ENCODE measurements at regions not wholly inside any gene's neighbourhood (a gene's known extent, or its start where the extent isn't known, plus 50 kb on each side); places are given as distances from the start of the nearest gene placed in this dataset.

DNA sequence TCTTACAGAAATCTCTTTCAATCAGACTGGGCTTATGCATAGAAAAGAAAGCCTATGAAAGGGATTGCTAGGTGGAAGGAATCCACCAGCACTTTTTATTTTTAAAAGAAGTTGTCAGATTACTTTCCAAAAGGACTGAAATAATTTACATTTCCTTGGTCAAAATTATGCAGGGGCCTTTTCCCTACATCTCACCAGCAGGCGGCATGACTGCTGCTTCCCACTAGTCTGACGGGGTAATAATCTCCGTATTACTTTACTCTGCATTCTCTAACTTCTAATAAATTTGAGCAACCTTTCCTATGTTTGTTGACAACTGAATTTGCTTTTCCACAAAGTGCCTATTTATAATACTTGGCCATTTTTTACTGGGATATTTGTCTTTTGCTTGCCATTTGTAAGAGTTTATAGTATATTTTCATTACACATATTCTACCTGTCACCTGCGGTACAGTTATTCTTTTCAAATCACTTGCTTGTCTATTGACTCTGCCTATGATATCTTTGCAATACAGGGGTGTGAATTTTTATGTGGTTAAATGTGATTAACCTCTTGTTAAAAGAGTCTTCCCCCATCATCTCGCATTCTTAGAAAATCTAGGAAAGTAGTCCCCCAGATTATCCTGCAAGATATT is 51.9 kb upstream of the USP47 start:
- DNase-seq, result no peak

DNA sequence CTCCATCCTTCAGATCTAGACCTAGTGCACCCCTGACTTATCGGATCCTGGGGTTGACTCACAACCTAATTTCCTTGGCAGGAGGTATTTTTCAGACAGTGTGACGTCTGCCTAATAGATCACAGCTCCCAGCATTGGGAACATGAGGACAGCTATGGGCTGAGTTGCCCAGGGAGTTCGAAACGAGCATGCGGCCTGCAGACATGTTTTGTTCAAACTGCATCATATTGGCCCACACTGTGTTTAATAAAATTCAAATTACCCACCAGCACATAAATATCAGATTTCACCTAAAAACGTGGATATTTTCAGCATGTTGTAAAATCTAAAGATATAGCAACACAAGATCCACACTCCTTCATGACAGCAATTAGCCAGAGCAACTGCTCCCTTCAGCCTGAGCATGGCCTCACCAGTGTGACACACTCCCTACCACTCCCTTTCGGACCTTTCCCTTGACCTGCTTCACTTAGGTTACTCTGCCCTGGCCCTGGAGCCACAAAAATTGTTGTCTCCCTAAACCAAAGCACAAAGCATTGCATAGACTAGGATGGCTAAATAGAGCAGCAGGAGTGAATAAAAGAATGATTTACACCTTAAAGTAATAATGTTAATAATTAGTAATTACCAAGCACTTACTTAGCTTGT is 53.6 kb upstream of the USP47 start:
- no peak for DNase-seq

DNA sequence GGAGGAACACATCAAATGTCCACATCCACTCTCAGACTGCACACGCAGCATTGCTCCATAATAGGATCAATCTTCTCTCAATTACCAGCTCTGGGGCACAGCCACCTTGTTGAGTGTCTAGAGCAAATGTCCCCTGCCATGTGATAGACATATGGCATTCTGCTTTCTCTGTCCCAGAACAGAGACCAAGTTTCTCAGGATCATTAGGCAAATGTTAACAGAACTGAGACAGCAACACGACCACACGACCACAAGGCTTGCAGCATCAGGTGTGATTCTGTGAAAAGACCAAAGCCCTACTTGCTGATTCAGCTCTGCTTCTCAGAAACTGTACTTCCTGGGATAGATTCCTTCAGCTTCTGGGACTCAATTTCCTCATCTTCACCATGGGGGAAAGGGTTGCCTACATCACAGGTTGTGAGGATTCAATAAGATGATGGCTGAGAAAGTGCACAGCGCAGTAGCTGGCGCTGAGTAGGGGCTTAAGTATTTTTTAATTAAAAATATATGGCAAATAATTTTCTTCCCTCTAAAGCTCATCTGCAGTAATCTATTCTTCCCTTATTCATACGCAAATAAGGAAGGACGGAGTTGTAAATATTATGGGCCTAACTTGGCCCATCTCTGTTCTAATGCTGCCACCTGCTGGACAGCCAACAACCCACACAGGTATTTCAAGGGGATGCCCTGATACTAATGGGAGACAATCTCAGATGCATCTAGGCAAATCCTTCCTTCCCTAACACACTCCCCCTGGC is 54.3 kb upstream of the USP47 start:
- DNase-seq, result peak; percentile 51

DNA sequence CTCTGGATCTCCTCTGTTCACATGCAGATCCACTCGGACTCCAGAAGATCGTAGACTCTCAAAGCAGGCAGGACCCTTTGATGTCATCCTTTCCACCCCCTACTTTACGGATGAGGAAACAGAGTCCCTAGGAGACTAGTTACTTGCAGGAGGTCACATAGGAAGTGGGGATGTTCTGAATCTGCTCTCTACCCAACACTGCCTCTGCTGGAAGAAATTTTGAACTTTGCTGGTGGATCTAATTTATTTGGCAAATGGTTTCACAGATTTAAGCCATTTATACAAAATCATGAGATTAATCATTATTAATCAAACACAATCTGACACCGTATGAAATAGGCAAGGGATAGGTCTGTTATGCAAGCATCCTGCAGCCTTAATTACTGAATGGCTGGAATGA is 55.0 kb upstream of the USP47 start:
- DNase-seq, result no peak

DNA sequence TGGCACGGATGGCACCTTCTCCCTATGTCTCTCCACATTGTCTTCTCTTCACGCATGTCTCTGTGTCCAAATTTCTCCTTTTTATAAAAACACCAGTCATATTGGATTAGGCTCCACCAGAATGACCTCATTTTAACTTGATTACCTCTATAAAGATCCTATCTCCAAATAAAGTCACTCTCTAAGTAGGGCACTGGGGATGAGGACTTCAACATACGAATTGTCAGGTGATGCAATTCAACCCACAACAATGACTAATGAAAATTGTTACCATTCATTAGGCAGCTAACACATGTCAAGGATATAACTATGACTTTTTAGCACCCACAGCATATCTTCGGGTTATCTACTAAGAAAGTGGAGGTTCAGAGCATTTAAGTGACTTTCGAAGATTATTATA is 55.5 kb upstream of the USP47 start:
- no peak for DNase-seq

DNA sequence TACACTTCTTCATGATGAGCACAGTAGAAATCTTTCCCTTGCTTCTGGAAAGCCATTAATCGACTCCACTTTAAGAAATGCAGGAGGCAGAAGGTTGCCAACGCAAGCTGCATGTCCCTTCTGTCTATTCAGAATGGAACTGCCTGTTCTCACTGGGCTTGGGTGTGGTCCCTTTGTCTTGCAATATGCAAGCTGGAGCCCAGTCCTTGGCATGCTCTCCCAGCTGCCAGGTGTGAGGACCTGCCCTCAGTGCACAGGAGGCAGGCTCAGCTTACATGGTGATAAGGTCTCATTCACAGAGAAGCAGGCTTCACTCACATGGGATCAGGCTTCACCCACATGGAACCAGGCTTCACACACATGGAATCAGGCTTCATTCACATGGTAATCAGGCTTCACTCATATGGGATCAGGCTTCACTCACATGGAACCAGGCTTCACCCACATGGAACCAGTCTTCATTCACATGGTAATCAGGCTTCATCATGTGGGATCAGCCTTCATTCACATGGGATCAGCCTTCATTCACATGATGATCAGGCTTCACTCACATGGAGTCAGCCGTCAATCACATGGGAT is 59.2 kb upstream of the USP47 start:
- peak; percentile 52 for DNase-seq

DNA sequence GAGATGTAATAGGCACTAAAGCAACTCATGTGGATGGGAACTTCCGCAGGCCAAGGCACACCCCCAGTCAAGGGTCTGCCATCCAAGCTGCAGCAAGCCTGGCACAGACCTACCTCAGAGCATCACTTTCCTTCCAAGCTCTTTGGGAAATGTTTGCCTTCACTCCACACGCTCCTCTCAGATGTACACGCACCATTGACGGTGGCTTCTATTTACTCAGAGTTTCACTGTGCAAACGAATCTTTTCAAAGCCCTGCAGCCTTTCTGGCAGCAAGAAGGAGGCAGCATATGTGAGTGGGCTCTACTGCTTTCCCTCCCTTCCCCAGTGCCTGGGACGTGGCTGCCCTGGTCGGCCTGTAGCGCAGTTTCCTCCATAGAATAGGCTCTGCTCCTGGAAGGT is 60.9 kb upstream of the USP47 start:
- peak; percentile 70 for DNase-seq

DNA sequence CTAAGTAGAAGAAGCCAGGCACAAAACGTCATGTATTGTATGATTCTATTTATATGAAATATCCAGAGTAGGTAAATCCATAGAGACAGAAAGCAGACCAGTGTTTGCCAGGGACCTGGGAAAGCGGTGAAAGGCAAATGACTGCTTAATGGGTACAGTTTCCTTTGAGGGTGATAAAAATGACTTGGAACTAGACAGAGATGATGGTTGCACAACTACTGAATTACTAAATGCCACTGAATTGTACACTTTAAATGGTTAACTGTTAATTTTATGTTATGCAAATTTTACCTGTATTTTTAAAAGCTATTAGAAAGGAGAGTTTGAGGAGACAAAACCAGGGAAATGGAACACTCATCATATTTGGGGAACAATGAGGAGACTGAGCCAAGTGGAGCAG is 61.8 kb upstream of the USP47 start:
- DNase-seq, result no peak

DNA sequence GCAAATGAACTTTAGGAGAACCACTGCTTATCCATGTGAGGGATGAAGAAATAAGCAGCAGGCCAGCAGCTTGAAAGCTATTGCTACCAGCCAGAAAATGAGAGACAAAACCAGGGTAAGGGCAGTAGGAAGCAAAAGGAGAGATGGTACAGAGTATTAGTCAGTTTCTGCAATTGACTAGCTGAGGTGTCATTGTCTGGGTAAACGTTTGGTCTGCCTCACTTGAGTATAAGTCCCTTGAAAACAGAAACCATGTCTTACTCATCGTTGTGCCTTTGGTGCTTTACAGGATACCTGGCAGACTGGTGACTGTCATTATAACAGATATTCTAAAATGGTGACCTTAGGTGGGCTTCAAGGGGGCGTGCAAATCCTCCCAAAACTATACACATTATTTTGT is 63.9 kb upstream of the USP47 start:
- DNase-seq, result no peak

DNA sequence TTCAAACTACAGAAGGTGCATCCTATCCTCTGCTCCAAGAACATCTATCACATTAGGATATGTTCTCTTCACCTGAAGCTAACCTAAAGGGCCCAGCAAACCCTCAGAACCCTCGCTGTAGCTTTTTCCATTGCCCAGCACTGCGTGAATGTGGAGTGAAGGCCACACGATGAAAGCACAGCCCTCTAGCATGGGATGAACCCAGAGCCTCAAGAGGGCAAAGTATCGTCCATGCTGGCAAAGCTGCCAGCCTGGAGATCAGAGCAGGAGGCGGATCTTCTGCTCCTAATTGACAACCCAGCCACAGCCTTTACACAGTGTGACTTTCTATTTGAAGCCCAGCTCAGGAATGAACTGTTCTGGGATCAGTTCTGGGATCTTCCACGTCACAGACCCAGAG is 65.1 kb upstream of the USP47 start:
- no peak for DNase-seq

DNA sequence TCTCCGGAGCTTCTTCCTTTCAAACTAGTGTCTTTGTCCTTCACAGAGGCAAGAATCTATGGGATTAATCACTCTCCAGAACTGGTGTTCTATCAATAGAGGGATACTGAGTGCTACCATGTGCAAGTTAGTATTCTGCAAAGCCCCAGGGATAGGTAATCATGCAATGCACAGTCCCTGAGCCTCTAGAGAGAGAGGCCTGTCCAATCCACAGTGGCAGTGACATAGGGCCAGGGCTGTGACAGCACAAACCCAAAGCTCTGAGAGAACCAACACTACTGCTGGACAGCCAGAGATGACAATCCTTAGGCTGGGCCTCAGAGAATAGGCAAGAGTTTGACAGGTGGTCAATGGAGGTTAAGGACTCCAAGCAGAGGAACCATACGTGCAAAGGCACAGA is 66.8 kb upstream of the USP47 start:
- DNase-seq, result no peak

DNA sequence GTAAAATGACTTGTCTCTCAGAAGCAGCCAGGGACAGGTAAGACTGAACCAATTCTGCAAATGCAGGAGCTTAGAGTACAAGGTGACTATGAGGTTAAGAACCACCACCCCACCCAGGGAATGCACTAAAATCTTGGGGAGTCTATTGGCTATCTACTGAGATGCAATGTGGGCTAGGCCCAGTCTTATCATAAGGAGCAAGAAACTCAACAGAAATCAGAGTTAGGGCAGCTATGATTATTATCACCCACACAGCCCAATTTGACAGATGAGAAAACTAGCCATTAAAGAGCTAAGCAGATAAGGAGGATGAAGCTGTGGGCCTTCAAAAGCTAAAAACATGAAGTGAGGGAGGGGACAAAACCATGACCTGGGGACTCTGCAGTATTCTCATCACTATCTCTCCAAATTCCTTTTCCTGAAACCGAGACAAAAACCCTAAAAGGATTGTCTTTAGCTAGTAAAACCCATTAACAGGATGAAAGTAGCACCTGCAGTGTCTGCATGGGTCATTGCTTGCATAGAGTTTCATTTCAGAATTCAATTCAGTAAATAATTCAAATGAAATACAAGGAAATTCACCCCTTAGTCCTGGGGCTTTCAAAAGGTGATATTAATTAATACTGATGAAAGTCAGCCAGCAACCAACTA is 68.8 kb upstream of the USP47 start:
- no peak for DNase-seq

DNA sequence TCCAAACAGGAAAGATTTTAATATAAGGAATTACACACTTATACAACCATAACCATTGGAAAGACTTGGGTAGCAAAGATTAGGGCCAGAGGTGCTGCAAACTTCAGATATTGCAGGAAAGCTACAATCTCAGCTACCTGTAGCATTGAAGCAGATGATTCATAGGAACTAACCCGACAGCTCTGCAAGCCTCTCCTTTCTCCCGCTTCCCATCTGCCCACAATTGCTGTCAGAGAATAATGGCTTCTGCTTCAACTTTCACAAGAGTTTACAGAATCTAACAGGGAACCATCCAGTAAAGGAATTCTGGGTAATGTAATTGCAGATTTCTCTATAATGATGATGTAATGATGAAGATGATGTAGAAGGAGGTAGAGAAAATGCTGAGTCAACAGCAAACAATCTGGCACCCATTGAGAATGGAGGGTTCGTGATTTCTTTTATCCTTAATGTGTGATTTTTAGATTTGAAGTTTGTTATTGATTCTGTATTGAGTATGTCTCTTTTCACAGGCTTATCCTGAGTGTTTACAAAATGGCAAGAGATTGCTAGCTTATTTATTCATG is 70.8 kb upstream of the USP47 start:
- DNase-seq, result no peak

DNA sequence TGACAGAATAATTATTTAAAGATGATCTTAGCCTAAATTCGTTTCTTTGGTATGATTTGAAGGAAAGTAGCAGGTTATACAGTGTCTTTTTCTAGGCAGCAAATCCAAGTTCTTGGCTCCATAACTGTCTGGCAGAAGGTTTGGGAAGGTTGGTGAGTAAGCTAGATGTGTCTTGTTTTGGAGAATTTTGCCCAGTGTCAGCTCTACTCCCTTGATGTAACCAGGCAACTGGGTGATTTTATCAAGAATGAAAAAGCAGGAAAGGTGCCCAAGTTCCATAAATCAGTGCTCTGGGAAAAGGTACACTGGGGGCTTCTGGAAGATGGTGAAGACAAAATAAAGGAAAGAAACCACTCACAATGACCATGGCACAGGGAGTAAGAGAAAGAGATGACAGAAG is 71.5 kb upstream of the USP47 start:
- DNase-seq, result no peak

DNA sequence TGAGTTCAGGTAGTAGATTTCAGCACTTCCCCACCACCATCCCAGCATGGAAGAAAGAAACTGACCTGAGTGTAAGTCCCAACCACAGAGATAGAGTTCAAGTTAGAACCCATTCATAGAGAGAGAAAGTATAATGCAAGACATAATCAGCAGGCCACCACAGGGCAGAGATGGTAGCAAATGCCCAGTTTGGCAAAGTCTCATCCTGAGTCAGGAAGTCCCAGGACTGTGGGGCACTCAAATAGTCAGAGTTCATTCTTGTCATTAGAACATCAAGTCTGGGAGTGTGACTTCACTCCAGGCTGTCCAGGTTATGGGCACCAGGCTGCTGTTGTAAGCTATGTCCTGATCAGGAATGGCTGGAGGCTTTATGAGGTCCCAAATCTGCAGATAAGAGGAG is 72.0 kb upstream of the USP47 start:
- no peak for DNase-seq

DNA sequence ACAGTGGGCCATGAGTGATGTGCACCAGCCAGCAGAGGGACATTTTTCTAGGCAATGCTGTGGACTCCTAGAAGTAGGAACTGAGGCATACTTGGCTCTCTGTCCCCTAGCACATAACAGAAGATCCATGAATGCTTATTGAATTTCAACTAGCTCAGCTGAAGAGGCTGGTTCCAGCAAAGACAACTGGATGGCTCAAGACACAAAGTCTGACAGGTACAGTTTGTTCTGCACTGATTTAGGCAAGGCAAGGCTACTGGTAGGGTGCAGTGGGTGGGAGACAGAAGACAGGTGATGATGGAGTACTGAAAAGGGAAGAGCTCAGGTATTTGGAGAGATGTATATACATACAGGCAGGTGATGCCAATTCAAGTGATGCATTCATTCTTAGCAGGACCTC is 72.4 kb upstream of the USP47 start:
- no peak for DNase-seq

DNA sequence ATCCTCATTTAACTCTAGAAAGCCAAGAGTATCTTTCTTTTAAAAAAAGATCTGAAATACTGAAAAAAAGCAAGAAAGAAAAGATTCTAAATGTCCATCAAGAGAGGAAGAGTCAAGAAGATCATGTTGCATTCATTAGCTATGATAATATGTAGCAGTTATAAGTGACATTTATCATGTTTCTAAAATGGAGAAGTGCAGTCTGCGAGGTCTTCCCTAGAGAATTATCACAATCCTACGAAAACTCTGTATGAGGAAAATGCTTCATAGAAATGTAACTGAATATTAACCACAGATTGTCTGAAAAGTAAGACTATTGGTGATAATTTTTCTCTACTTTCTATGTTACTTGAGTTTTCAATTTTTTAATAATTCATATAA is 77.4 kb upstream of the USP47 start:
- DNase-seq, result no peak

DNA sequence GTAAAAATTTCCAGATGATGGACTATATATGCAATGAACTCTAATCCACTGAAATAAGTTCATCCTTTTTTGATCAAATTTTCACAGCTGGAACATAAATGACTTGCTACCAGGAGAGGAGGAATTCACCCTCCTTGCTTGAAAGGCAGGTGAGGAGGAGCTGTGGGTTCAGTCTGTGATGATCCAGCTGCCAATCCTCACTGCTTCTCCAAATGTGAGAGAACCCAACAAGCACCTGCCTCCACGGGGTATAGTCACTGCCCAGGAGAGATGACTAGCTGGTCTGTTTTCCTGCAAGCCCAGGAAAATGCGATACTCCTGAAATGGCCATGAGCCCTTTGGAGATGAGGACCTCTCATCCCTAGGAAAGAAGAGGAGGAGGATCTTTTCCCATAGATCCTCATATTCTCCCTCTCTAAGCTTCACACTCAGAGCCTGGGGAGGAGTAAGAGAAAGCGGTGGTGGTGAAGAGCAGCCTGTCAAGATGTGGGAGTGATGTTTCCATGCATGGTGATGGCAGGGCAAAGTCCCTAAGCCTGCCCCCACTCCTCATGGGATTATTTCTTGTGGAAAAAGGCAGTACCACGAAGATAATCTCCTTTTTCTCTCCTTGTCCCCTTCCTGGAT is 77.9 kb upstream of the USP47 start:
- DNase-seq, result no peak

DNA sequence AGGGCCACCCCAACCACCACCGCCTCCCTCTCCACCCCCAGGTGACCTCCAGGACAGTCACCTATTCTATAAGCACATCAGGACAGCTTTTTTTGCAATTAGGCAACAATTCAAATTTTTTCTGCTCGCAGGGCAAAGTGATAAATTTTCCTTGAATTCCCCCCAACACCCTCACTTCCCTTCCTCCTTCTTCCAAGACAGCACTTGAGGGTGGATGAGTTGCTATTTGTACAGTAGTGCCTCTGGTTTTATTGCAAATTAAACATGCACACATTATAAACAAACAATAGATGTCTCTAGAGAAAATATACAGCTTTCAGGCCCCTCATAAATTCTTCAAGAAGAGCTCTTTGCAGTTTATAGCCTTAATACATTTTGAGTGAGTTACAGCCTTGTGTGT is 80.9 kb upstream of the USP47 start:
- no peak for DNase-seq

DNA sequence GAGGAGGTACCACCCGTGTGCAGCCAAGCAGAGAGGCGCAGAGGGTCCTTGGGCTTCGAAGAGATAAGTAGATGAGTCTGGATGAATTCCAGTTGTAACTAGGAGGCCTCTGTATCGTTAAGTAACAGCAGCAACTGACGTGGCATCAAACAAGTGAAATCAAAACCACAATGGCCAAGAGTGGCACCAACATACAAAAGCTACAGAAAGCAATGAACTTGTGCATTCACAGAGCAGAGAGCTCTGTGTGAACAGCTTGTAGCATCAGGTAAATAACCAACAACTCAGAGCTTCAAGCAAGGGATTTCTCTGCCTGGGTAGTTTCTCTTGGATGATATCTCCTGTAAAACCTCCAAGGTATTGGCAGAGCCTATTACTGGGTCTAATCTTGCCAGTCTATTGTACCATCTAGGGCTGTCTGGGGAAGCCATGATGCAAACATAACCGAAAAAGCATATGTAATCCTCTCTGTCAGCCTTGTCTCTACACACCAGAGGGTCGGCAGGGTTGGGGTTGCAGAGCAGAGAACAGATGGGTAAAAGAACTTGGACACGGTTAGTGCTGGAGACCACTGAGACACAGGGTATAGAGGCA is 83.1 kb upstream of the USP47 start:
- DNase-seq, result no peak

DNA sequence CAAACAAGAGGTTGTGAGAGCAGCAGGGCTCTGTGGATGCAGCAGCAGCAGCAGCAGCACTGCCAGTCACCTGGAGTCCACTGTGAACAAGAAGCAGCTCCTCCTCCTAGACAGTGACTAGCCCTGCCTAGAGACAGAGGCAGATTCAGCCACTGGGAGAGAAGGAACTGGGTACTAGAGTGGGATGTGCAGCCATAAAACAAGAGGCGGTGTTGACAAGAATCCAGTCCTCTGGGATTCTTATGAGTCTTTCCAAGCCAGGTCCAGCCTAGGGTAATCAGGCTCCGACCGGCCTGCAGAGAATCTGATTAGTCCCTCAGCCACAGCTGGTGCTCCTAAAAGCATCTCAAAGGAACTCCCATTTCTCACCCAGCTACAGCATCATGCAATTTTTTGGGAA is 83.9 kb upstream of the USP47 start:
- DNase-seq, result no peak

DNA sequence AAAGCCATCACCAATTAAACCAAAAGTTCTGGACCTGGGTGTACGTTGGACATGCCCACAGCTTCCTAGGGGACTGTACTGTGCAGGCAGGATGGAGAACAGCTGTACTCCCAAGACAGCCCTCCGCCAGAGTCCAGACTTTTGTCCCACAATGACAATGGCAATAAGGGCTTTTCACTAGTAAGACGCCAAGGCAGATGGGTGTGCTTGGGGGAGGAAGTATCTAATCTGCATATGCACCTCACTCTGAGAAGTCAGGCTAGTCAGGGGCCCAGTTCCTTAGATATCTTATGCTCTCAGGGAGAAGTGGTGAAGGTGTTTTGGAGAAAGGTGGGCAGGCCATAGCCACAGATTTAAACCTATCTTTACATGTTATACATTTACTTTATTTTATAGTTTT is 85.1 kb upstream of the USP47 start:
- no peak for DNase-seq

Data from NCI-H1092 (cell line).